CD1c-positive myeloid dendritic cell (primary cell): ENCODE measurements at regions not wholly inside any gene's neighbourhood (a gene's known extent, or its start where the extent isn't known, plus 50 kb on each side); places are given as distances from the start of the nearest gene placed in this dataset.
"Not testable (repeated sequence)": the region's sequence is repeated elsewhere in the genome, so short reads cannot be mapped to it uniquely, and the experiment has no call there.

Experiments used
- DNase-seq: peaks from one replicate; pipeline ENCODE4 v3.0.0-alpha.2; 2016; ENCODE audit errors: extremely low spot score

- DNase-seq, result no peak
Measured at GRCh38 chr6:164075981-164076615, 661.6 kb downstream of the QKI start.

GRCh38 chr6:164072240-164072666, 657.7 kb downstream of the QKI start:
- no peak for DNase-seq

GRCh38 chr6:164069350-164069990, 655.0 kb downstream of the QKI start:
- DNase-seq, result no peak

- no peak for DNase-seq
Measured at GRCh38 chr6:164068527-164068926, 654.0 kb downstream of the QKI start.

- no peak for DNase-seq
Measured at GRCh38 chr6:164066766-164067165, 652.2 kb downstream of the QKI start.

- DNase-seq, result no peak
Measured at GRCh38 chr6:164066335-164066734, 651.8 kb downstream of the QKI start.

- DNase-seq, result no peak
Measured at GRCh38 chr6:164063346-164063745, 648.8 kb downstream of the QKI start.

GRCh38 chr6:164062872-164063271, 648.4 kb downstream of the QKI start:
- no peak for DNase-seq

- DNase-seq, result no peak
Measured at GRCh38 chr6:164057876-164058275, 643.4 kb downstream of the QKI start.

- no peak for DNase-seq
Measured at GRCh38 chr6:164051427-164051826, 636.9 kb downstream of the QKI start.

- DNase-seq, result no peak
Measured at GRCh38 chr6:164049517-164049988, 635.0 kb downstream of the QKI start.

GRCh38 chr6:164048840-164049516, 634.5 kb downstream of the QKI start:
- no peak for DNase-seq

- no peak for DNase-seq
Measured at GRCh38 chr6:164045082-164045481, 630.6 kb downstream of the QKI start.

- not testable (repeated sequence) for DNase-seq
Measured at GRCh38 chr6:164043656-164044055, 629.1 kb downstream of the QKI start.

- no peak for DNase-seq
Measured at GRCh38 chr6:164042212-164042611, 627.7 kb downstream of the QKI start.

- no peak for DNase-seq
Measured at GRCh38 chr6:164040994-164041393, 626.5 kb downstream of the QKI start.

- DNase-seq, result peak; percentile 57
Measured at GRCh38 chr6:164039954-164040375, 625.4 kb downstream of the QKI start.

GRCh38 chr6:164037171-164037870, 622.8 kb downstream of the QKI start:
- DNase-seq, result no peak

- no peak for DNase-seq
Measured at GRCh38 chr6:164035900-164036485, 621.5 kb downstream of the QKI start.

- DNase-seq, result no peak
Measured at GRCh38 chr6:164034602-164035140, 620.2 kb downstream of the QKI start.

GRCh38 chr6:164025180-164025579, 610.7 kb downstream of the QKI start:
- DNase-seq, result no peak

- no peak for DNase-seq
Measured at GRCh38 chr6:164023535-164023934, 609.0 kb downstream of the QKI start.
